HG03342 (cell line): ENCODE measurements at regions not wholly inside any gene's neighbourhood (a gene's known extent, or its start where the extent isn't known, plus 50 kb on each side); places are given as distances from the start of the nearest gene placed in this dataset.
"Not testable (repeated sequence)": the region's sequence is repeated elsewhere in the genome, so short reads cannot be mapped to it uniquely, and the experiment has no call there.

Experiments
- ATAC-seq: cut with Tn5 transposase; IDR thresholded peaks from one replicate; pipeline ENCODE4 v1.9.1; 2021; ENCODE audit warnings: mild to moderate bottlenecking, moderate library complexity; ENCODE audit not compliant: unreplicated experiment

GRCh38 chr7:84880326-84880997 is 306.4 kb downstream of the SEMA3D start:
- not testable (repeated sequence) for ATAC-seq

DNA sequence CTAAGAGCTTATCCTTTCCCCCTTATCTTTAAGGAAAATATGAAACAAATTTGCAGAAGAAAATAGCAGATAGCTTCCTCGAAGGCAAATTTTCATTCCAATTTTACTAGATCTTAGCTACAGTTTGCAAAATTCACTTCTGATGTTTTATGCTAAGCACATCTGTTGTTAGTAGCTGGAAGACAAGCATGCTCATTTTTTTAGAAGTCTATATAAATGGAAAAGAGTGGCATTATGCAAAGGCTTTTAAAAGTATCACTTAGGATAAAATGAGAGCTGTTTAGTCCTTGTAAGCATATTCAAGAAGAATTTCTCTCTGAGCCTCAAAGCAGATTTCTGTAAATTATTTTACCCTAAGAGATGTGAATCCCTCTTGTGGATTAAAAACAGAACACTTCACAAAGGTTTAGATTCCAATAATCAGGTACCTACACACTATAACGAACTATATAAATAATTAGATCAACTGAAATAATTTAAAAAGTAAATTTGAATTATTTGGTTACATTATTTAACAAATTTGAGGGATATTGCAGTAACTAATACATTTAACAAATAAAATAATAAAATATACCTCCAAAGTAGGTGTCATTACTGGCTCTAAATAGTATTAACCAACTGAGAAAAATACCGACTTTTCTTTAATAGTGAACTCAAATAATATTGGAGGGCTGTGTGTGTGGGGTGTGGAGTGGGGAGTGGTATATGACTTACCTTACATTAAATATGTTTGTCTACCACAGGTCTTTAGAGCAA is 307.1 kb downstream of the SEMA3D start:
- no peak for ATAC-seq

DNA sequence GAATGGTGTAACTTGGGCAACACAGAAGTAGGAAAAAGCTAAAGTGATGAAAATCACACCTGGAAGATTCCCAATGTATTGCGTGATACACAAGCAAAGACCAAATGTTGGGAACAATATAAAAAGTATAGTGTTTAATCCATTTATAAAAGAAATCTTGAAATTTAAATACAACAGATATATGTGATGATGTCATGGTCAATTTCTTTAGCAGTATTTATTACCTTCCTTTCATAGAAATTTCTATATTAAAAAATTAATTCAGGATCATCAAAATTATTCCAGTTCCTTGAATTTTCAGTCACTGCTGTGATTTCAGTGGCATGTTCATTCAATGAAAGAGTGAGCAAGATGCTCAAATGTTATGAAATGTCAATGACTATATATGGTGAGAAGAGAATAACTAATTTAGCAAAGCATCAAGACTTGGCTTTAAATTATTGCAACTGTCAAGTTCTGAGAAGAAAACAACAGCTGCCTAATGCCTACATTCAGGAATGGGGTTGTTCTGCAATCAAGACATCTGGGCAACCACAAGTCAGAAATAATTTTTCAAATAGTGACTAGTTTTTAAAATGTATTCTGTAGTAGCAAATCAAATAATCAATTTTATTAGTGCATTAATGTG is 308.8 kb downstream of the SEMA3D start:
- ATAC-seq: no peak

DNA sequence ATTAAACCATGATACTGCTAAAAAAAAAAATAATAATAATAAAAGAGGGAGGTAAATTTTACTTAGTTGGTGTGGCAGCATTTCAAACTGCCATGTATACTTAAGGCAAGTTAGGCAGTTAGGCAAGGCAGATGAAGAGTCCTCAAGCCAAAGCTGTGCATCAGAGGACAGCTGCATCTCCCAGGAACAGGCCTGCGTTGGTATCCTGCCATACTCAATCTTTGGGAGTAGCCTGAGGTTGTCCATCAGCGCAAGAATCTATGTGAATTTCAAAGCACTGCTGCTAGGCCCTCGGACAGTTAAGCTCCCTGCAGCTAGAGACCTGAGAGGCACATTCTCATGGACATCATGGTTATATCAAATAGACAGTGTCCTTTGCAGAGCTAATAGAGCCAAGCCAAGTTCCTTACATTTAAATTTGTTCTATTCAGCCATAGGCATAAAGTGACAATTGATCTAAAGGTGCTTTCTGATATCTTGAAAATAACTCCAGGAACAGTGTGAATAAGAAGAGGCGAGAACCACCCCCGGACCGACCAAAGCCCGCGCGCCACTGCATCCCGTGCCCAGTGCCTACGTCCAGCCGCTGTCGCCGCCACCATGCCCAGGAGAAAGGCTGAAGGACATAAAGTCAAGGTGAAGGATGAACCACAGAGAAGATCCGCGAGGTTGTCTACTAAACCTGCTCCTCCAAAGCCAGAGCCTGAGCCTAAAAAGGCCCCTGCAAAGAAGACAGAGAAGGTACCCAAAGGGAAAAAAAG is 310.6 kb downstream of the SEMA3D start:
- no peak for ATAC-seq

- ATAC-seq: no peak
Observed at GRCh38 chr7:84865560-84865959, 321.3 kb downstream of the SEMA3D start.

GRCh38 chr7:84857336-84857735 is 329.5 kb downstream of the SEMA3D start:
- no peak for ATAC-seq

DNA sequence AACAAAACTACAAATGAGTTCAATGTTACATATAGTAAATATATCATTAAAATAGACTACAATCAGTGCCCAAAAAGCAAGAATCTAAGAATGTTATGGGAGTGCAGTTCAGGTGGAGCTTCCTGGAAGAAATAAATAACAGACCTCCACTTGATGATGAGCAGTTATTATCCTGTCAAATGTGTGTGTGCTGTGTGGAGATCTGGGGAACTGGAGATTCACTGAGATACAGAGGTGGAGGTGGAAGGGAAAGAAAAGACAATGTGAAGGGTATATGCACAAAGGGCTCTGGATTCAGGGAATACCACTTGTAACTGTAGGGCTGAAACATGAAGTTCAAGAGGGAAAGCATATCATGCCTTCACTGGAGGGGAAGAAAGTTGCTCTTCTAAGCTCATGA is 331.1 kb downstream of the SEMA3D start:
- no peak for ATAC-seq

DNA sequence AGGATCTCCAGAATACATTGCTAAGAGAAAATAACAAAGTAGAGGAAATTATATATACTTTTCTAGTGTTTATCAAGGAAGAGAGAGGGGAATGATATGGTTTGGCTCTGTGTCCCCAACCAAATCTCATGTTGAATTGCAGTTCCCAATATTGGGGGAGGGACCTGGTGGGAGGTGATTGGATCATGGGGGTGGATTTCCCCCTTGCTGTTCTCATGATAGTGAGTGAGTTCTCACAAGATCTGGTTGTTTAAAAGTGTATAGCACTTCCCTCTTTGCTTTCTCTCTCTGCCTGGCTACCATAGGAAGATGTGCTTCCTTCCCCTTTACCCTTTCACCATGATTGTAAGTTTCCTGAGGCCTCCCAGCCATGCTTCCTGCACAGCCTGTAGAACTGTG is 337.9 kb downstream of the SEMA3D start:
- ATAC-seq: not testable (repeated sequence)

DNA sequence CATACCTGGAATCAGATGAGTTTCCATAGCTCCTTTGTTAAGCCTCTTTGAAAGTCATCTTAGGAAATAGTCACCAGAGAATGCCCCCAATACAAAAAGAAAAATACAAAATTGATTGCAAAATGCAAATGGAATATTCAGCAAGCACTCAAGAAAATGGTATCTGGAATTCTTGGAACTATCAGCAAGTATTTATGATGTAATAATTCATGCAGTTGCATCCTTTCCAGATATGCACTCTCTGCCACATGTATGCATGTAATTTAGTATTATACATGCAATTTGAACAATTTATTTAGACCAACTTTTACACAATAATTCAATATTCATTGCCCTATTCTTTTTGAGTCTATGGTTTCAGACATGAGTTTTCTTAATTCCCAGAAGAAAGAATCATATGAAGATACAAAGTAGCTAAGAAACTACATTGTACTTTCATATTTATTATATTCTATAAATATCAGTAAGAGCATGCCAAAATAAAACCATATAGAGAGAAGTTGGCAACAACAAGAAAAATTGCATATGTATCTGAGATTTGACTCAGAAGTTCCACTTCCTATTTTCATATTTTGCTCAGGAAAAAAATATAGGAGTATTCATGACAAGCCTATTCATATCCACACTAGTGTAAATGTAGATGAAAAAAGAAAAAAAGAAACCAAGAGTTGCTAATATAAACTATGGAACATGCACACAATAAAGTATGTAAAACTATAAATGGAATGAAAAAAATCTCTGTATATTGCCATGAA is 338.5 kb downstream of the SEMA3D start:
- ATAC-seq: no peak

- ATAC-seq: no peak
Observed at GRCh38 chr7:84847790-84848189, 339.1 kb downstream of the SEMA3D start.

DNA sequence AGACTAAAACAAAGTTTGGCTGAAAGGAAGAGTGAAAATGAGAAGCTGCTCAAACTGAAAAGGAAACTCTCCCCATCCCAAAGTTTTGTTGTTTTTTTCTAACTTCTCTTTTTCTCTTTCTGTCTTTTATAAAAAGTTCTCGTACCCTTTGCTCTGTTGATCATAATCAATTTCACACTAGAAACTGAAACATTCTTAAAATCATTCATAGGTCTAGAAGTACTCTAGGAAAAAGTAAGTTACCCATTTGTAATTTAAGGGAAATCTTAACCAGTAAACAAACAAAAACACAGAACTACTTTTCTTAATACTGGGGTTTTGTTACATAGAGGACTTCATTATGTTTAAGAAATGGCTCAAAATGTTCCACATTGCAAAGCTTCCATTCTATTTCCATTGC is 339.8 kb downstream of the SEMA3D start:
- ATAC-seq: no peak

DNA sequence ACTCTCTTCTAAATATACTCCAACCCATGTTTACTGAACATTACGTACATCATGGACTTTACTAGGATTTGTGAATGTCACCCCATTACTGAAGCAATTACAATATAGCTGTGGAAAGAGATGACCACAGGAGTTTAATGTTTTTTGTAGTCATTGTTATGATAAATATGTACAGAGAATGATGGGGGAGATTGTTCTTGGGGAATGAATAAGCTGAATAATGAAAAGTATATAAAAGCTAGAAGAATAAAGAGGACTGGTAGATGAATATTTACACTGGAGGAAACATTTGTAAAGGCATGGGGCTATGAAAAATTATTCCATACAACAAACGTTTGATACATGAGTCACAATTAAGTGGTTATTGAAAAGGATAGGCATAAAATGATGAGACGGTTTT is 340.9 kb downstream of the SEMA3D start:
- no peak for ATAC-seq

DNA sequence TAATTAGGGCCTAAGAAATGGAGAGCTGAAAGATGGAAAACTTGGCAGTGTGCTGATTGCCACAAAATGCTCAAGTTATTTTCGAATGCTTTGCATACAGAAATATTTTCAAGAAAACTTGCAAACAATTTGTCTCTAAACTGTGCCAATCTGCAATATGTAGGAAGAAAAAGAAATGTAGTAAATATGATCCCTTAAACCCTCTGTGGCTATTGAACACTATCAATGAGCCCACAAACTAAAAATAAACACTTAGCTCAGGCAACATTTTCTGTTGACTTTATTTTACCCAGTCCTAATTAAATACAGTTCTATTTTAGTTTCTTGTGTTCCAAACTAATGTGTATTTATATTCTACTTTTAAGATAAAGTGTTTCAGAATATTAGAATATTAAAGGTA is 342.1 kb downstream of the SEMA3D start:
- no peak for ATAC-seq

- ATAC-seq: no peak
Observed at GRCh38 chr7:84841809-84842208, 345.0 kb downstream of the SEMA3D start.

DNA sequence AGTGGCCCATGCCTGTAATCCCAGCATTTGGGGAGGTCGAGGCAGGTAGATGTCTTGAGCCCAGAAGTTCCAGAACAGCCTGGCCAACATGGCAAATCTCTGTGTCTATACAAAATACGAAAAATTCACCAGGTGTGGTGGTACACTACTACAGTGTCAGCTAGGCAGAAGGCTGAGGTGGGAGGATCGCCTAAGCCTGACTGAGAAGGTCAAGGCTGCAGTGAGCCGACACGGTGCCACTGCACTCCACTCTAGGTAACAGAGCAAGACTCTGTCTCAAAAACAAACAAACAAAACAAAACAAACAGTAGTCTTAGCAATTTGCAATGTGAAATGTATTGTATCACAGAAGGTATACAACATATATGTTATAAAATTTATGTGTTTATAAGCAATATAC is 348.0 kb downstream of the SEMA3D start:
- ATAC-seq: no peak

DNA sequence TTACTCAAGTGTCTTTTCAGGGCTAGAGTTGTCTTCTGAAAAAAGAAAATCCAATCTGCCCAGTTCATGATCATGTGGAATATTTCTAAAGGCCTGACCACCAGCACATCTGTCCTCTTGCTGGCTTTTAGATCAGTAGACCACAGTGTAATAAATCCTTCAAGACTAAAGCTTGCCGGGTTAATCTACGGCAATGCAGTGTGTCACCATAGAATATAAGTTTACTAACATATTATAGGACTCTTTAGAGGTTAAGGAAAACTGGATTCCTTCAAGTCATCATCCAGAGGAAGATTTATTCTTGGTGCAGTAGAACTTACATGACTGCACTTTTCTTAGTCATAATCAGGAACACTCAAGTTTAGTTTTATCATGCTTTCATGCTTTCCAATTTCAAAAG is 349.5 kb downstream of the SEMA3D start:
- ATAC-seq: no peak

DNA sequence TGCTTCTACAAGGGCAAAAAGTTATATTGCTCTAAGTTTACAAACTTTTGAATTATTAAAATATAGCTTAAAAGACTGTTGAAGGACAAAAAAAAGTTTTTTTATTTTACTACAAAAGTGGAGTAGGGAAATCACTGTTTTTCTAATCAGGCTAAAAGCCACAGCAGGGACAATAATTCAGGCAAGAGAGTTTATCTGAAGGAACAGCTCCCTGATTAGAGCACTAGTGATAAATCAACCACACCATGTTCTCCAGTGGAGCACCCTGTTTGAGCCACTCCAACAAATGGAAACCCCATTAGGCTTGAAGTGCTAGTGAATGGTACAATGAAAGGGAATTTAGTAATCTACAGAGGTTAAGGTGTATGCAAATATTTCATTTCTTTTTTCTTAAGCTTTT is 357.1 kb downstream of the SEMA3D start:
- ATAC-seq: no peak

GRCh38 chr7:84824057-84824651 is 362.7 kb downstream of the SEMA3D start:
- ATAC-seq: no peak

GRCh38 chr7:84823530-84823929 is 363.3 kb downstream of the SEMA3D start:
- ATAC-seq: no peak

GRCh38 chr7:84822941-84823510 is 363.8 kb downstream of the SEMA3D start:
- no peak for ATAC-seq
